HepG2 (cell line): ENCODE measurements at regions not wholly inside any gene's neighbourhood (a gene's known extent, or its start where the extent isn't known, plus 50 kb on each side); places are given as distances from the start of the nearest gene placed in this dataset.

Experiments used
- CEBPB ChIP-seq: IDR thresholded peaks from 2 replicates; pipeline ENCODE4 v1.6.1; 2011; ENCODE audit warnings: low read depth, low read length, improper control_type of control experiment, borderline replicate concordance
- CEBPZ ChIP-seq: IDR thresholded peaks from 2 replicates; pipeline ENCODE4 v1.6.1; 2012; ENCODE audit warnings: low read length, improper control_type of control experiment
- CTCF ChIP-seq: sonication (generic); formaldehyde crosslinking; IDR thresholded peaks from 2 replicates; pipeline ENCODE4 v1.5.0; 2020; ENCODE audit warnings: mild to moderate bottlenecking, missing genetic modification reagents, moderate library complexity
- DR1 ChIP-seq: sonication (generic); formaldehyde crosslinking; IDR thresholded peaks from 2 replicates; pipeline ENCODE4 v1.8.0; 2021; ENCODE audit warnings: mild to moderate bottlenecking, missing genetic modification reagents, inconsistent platforms
- HNF4G ChIP-seq, 2 experiments: sonication (generic) in 1 of 2; formaldehyde crosslinking in 1 of 2; IDR thresholded peaks; 2 replicates each; pipeline versions ENCODE4 v1.4.0 to v1.6.1; 2011 to 2020; ENCODE audit warnings: borderline replicate concordance in 2 of 2, low read depth in 2 of 2, mild to moderate bottlenecking in 2 of 2, low read length in 1 of 2, missing genetic modification reagents in 1 of 2, moderate library complexity in 1 of 2
- JUNB ChIP-seq: sonication (generic); formaldehyde crosslinking; IDR thresholded peaks from 2 replicates; pipeline ENCODE4 v1.8.0; 2022; ENCODE audit warnings: missing genetic modification reagents, mild to moderate bottlenecking, borderline replicate concordance
- KDM4B ChIP-seq: sonication (generic); formaldehyde crosslinking; IDR thresholded peaks from 2 replicates; pipeline ENCODE4 v1.4.0; 2020; ENCODE audit warnings: missing genetic modification reagents
- NFIC ChIP-seq: IDR thresholded peaks from 2 replicates; pipeline ENCODE4 v1.6.1; 2012; ENCODE audit warnings: mild to moderate bottlenecking, low read length, inconsistent platforms
- ZNF558 ChIP-seq: sonication (generic); formaldehyde crosslinking; IDR thresholded peaks from 2 replicates; pipeline ENCODE4 v1.9.0; 2022; ENCODE audit warnings: mild to moderate bottlenecking, missing genetic modification reagents, borderline replicate concordance
- ZNF782 ChIP-seq: sonication (generic); formaldehyde crosslinking; IDR thresholded peaks from 2 replicates; pipeline ENCODE4 v1.4.0; 2020; ENCODE audit warnings: missing genetic modification reagents, mild to moderate bottlenecking, borderline replicate concordance
- TF ChIP-seq, protein P1 (sequence below), 2 experiments: sonication (generic) in 1 of 2; formaldehyde crosslinking in 1 of 2; IDR thresholded peaks; 2 replicates each; pipeline versions ENCODE4 v1.4.0 to v1.6.1; 2018 to 2020; ENCODE audit warnings: missing genetic modification reagents in 2 of 2, borderline replicate concordance in 1 of 2, low read depth in 1 of 2, mild to moderate bottlenecking in 1 of 2, missing biosample characterization in 1 of 2
- TF ChIP-seq, protein P2 (sequence below): sonication (generic); formaldehyde crosslinking; IDR thresholded peaks from 2 replicates; pipeline ENCODE4 v1.4.0; 2020; ENCODE audit warnings: mild to moderate bottlenecking, missing genetic modification reagents

DNA sequence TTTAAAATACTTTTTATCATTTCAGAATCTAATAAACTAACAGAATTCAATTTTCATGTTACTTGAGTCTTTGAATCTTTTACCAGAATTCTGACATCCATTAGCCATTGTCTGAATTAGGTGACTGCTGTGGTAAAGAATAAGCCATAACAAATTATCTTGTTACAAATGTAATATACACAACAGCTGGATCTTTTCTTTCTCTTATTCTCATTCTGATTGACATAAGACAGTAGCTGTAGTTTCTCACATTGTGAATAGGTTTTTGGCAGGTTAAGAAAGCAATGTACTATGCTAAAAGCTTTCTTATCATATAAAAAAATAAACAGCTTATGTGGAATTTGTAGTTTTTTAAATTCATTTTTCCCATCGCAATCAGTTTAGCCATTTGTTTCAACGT, 734.0 kb upstream of the PCDH9 start:
- TF ChIP-seq CTCF (CRISPR knock-in tag) (no peak), HNF4G (IDR thresholded peaks at IDR 0.05; ENCODE audit: borderline replicate concordance, low read depth, low read length) (no peak), HNF4G (CRISPR knock-in tag; IDR thresholded peaks at IDR 0.05; ENCODE audit: borderline replicate concordance, low read depth) (no peak), ZNF558 (CRISPR knock-in tag) (no peak), ZNF782 (CRISPR knock-in tag) (no peak), DR1 (CRISPR knock-in tag) (no peak), JUNB (no peak), CEBPB (no peak), NFIC (no peak), CEBPZ (no peak), KDM4B (CRISPR knock-in tag) (no peak)
- TF ChIP-seq, protein P1, sequence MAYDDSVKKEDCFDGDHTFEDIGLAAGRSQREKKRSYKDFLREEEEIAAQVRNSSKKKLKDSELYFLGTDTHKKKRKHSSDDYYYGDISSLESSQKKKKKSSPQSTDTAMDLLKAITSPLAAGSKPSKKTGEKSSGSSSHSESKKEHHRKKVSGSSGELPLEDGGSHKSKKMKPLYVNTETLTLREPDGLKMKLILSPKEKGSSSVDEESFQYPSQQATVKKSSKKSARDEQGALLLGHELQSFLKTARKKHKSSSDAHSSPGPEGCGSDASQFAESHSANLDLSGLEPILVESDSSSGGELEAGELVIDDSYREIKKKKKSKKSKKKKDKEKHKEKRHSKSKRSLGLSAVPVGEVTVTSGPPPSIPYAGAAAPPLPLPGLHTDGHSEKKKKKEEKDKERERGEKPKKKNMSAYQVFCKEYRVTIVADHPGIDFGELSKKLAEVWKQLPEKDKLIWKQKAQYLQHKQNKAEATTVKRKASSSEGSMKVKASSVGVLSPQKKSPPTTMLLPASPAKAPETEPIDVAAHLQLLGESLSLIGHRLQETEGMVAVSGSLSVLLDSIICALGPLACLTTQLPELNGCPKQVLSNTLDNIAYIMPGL (CRISPR knock-in tag; IDR thresholded peaks at IDR 0.05; ENCODE audit: borderline replicate concordance in 1 of 2, low read depth in 1 of 2) = no peak
- TF ChIP-seq, protein P2, sequence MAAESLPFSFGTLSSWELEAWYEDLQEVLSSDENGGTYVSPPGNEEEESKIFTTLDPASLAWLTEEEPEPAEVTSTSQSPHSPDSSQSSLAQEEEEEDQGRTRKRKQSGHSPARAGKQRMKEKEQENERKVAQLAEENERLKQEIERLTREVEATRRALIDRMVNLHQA (CRISPR knock-in tag) = no peak
